Glutamatergic neuron (in vitro differentiated cells): ENCODE measurements at regions not wholly inside any gene's neighbourhood (a gene's known extent, or its start where the extent isn't known, plus 50 kb on each side); places are given as distances from the start of the nearest gene placed in this dataset.

Experiments
- DNase-seq: peaks from one replicate; pipeline ENCODE4 v3.0.0; 2022
- H3K27ac Mint-ChIP-seq: one replicate; pipeline ENCODE4 v1.8.0; 2020; ENCODE audit warnings: mild to moderate bottlenecking, mixed read lengths, inconsistent platforms; ENCODE audit not compliant: unreplicated experiment
- H3K27me3 Mint-ChIP-seq: one replicate; pipeline ENCODE4 v1.8.0; 2020; ENCODE audit warnings: mild to moderate bottlenecking, moderate library complexity, mixed read lengths, inconsistent platforms; ENCODE audit not compliant: unreplicated experiment
- H3K36me3 Mint-ChIP-seq: one replicate; pipeline ENCODE4 v1.8.0; 2020; ENCODE audit warnings: mild to moderate bottlenecking, mixed read lengths, inconsistent platforms; ENCODE audit not compliant: unreplicated experiment
- H3K4me1 Mint-ChIP-seq: one replicate; pipeline ENCODE4 v1.8.0; 2020; ENCODE audit warnings: mild to moderate bottlenecking, low read depth, mixed read lengths, inconsistent platforms; ENCODE audit not compliant: unreplicated experiment
- H3K4me3 Mint-ChIP-seq: one replicate; pipeline ENCODE4 v1.8.0; 2020; ENCODE audit warnings: mild to moderate bottlenecking, mixed read lengths, inconsistent platforms; ENCODE audit not compliant: unreplicated experiment
- H3K9me3 Mint-ChIP-seq: one replicate; pipeline ENCODE4 v1.8.0; 2020; ENCODE audit warnings: mild to moderate bottlenecking, moderate library complexity, mixed read lengths, inconsistent platforms; ENCODE audit not compliant: unreplicated experiment
- TF ChIP-seq, protein P1 (sequence below): fragments of 200-600 bp; sonication (generic); IDR thresholded peaks from one replicate; pipeline ENCODE4 v1.5.0; 2021; ENCODE audit not compliant: partially characterized antibody, unreplicated experiment

DNA sequence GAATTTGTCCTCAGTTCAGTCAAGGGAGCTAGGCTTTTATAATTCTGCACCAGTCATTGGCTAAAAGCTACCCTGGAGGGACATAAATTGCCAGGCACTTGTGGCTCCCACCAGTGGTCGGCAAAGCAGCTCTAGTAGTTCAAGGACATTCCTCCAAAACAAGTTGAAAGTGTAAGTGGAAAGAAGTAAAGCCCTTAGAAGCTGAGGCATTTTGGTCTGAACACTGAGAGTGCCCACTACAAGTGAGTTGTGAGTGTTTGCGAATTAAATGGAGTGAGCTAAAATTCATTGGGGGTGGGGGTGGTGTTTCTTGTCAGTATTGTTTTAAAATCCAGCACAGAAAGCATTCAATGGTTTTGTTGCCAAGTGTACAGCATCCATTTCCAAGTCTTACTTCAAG is 879.9 kb upstream of the CDH2 start:
- Mint-ChIP-seq H3K36me3 (peaks cover 8% of the 10 kb centered on the region), H3K9me3 (peaks cover 3% of the 10 kb centered on the region), H3K27me3 (peaks cover 3% of the 10 kb centered on the region), H3K4me1 (no peaks in the 10 kb centered on the region), H3K4me3 (no peak overlapping the region), H3K27ac (no peak overlapping the region)
- no peak for DNase-seq
- TF ChIP-seq, protein P1, sequence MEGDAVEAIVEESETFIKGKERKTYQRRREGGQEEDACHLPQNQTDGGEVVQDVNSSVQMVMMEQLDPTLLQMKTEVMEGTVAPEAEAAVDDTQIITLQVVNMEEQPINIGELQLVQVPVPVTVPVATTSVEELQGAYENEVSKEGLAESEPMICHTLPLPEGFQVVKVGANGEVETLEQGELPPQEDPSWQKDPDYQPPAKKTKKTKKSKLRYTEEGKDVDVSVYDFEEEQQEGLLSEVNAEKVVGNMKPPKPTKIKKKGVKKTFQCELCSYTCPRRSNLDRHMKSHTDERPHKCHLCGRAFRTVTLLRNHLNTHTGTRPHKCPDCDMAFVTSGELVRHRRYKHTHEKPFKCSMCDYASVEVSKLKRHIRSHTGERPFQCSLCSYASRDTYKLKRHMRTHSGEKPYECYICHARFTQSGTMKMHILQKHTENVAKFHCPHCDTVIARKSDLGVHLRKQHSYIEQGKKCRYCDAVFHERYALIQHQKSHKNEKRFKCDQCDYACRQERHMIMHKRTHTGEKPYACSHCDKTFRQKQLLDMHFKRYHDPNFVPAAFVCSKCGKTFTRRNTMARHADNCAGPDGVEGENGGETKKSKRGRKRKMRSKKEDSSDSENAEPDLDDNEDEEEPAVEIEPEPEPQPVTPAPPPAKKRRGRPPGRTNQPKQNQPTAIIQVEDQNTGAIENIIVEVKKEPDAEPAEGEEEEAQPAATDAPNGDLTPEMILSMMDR = no peak

DNA sequence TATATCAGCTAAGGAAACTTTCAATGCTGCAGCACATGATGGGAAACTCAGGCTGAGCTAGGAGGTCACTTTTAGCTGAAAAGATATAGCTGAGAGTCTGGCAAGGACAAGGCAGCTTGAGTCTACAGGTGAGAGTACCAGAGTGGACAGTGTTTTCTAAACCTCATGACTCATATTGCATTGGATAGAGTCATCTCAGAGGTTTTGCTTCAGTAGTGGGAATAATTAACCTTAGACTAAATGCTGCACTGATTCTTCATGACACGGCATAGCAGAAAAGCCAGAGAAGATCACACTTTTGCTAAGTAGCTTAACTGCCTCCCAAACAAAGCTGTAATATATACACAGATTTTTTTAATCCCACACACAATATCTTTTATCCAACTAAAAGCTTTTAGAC is 865.0 kb upstream of the CDH2 start:
- no peak overlapping the region for H3K27ac Mint-ChIP-seq
- H3K27me3 Mint-ChIP-seq = no peaks in the 10 kb centered on the region
- H3K36me3 Mint-ChIP-seq = peaks cover 16% of the 10 kb centered on the region
- H3K4me1 Mint-ChIP-seq = no peaks in the 10 kb centered on the region
- H3K9me3 Mint-ChIP-seq = peaks cover 5% of the 10 kb centered on the region
- H3K4me3 Mint-ChIP-seq = no peak overlapping the region
- DNase-seq = no peak
- TF ChIP-seq, protein P1 = no peak

DNA sequence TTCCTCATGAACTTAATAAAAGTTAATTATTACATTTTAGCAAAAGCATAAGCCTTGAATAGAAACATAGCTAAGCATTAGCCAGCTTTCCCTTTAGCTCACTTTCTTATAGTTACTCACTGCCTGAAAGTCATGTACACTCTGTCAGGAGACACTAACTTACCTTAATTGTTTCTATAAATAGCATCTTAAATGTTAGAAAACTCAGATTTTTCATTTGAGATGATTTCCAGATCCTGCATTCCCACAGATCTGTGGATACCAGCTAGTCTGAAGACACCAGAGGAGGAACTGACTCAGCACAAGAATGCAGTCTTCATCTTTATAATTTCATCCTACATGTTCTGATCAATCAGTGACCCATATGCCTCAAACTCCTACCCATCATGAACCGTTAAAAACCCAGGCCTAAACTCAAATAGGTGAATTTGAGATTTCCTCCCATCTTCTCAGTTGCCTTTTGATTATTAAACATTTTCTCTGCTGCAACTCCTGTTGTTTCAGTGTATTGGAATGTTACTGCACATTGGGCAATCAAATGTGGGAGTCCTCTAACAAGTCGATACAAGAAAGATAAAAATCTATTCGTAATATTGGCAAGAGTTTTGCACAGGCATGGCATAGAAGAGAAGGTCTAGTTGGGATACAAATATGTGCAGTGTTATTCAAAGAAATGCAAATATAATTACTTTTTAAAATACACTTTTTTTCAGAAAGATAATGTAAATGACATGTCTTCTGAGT is 857.4 kb upstream of the CDH2 start:
- TF ChIP-seq, protein P1 = no peak
- H3K9me3 Mint-ChIP-seq = peaks cover under 1% of the 10 kb centered on the region
- DNase-seq = no peak
- H3K36me3 Mint-ChIP-seq = peaks cover 2% of the 10 kb centered on the region
- H3K4me1 Mint-ChIP-seq = no peaks in the 10 kb centered on the region
- no peak overlapping the region for H3K4me3 Mint-ChIP-seq
- no peak overlapping the region for H3K27ac Mint-ChIP-seq
- H3K27me3 Mint-ChIP-seq = no peaks in the 10 kb centered on the region

DNA sequence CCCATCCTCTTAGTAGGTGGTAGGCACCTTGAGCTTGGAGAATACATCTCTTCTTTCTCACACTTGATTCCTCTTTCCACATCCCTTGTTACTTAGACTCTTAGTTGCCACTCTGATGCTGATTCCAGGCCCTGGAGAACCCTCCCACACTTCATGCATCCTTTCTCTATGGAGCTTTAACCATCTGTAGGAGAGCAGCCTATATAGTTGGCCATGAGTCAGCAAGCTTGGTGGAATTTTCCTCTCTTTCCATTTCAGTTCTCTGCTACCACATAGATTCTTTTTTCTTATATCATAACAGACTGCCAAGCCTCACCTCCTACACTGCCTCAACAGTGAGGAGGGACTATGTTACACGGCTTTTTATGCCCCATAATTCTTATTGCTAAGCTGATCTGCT is 851.6 kb upstream of the CDH2 start:
- H3K4me1 Mint-ChIP-seq = no peaks in the 10 kb centered on the region
- no peaks in the 10 kb centered on the region for H3K27me3 Mint-ChIP-seq
- H3K4me3 Mint-ChIP-seq = no peak overlapping the region
- H3K27ac Mint-ChIP-seq = no peak overlapping the region
- TF ChIP-seq, protein P1 = no peak
- DNase-seq = no peak
- no peaks in the 10 kb centered on the region for H3K9me3 Mint-ChIP-seq
- H3K36me3 Mint-ChIP-seq = no peaks in the 10 kb centered on the region

DNA sequence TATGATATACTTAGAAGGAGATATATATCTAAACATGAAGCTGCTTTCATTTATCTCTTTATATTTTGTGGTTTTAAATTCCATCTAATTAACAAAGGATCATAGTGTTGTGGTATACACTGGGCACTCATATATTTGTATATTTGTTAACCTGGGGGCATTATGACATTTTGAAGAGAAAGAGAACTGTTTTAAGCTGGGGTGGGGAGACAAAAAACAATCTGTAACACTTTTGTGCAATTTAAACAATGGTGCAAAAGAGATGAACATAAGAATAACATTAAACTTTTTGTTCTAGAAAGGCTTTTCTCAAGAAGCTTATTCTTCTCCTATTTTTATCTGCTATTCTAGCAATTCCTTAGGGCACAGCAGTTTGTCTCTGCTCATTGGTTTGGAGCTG is 842.0 kb upstream of the CDH2 start:
- no peak for DNase-seq
- Mint-ChIP-seq H3K36me3 (no peaks in the 10 kb centered on the region), H3K27me3 (no peaks in the 10 kb centered on the region), H3K4me1 (no peaks in the 10 kb centered on the region), H3K9me3 (no peaks in the 10 kb centered on the region), H3K4me3 (no peak overlapping the region), H3K27ac (no peak overlapping the region)
- TF ChIP-seq, protein P1 = no peak
